GM12891 (cell line): ENCODE measurements at regions not wholly inside any gene's neighbourhood (a gene's known extent, or its start where the extent isn't known, plus 50 kb on each side); places are given as distances from the start of the nearest gene placed in this dataset.

Experiments used
- DNase-seq: peaks from one replicate; pipeline ENCODE4 v3.0.0; 2011; ENCODE audit warnings: low spot score; ENCODE audit not compliant: insufficient read length
- FAIRE-seq: peaks from 2 replicates; lab custom pipeline; 2011; peaks lifted over from hg19 to GRCh38; lab: Jason Lieb, UNC
- PAX5 ChIP-seq: IDR thresholded peaks from 2 replicates; pipeline ENCODE4 v1.6.1; 2011; ENCODE audit warnings: low read length, moderate library complexity, mild to moderate bottlenecking; ENCODE audit not compliant: insufficient read depth, severe bottlenecking
- POLR2A ChIP-seq: IDR thresholded peaks from 2 replicates; pipeline ENCODE4 v1.6.1; 2011; ENCODE audit warnings: low read depth, low read length, control low read depth
- POLR2AphosphoS5 ChIP-seq: IDR thresholded peaks from 2 replicates; pipeline ENCODE4 v1.6.1; 2011; ENCODE audit warnings: low read depth, low read length, control low read depth
- POU2F2 ChIP-seq: IDR thresholded peaks from 2 replicates; pipeline ENCODE4 v1.6.1; 2011; ENCODE audit warnings: low read depth, mild to moderate bottlenecking, control low read depth, low read length, moderate library complexity
- SPI1 ChIP-seq: IDR thresholded peaks from 2 replicates; pipeline ENCODE4 v1.6.1; 2011; ENCODE audit warnings: low read depth, low read length, control low read depth
- TAF1 ChIP-seq: IDR thresholded peaks from 2 replicates; pipeline ENCODE4 v1.6.1; 2011; ENCODE audit warnings: low read depth, low read length, control low read depth

- peak; percentile 94 for FAIRE-seq
These were observed 60.4 kb upstream of the PLAC8 start for GRCh38 chr4:83174844-83175414.

GRCh38 chr4:83172371-83172770, 57.8 kb upstream of the PLAC8 start:
- DNase-seq = no peak
- TF ChIP-seq SPI1 (no peak), POU2F2 (no peak), POLR2AphosphoS5 (no peak), PAX5 (no peak), POLR2A (no peak), TAF1 (no peak)
- peak; percentile 20 for FAIRE-seq

More at GRCh38 chr4:83174844-83175414, 60.4 kb upstream of the PLAC8 start:
- DNase-seq = no peak
- TF ChIP-seq TAF1 (no peak), SPI1 (peak; percentile 95), POLR2A (no peak)

- TF ChIP-seq POLR2AphosphoS5 = no peak
- no peak for TF ChIP-seq POLR2A
- no peak for TF ChIP-seq SPI1
- TF ChIP-seq POU2F2 = no peak
- no peak for FAIRE-seq
- no peak for DNase-seq
These were observed 57.0 kb upstream of the PLAC8 start for GRCh38 chr4:83171436-83172039.

- DNase-seq = no peak
- FAIRE-seq = peak; percentile 90
- TF ChIP-seq SPI1 (no peak), POLR2A (no peak), TAF1 (no peak), POU2F2 (no peak), POLR2AphosphoS5 (no peak), PAX5 (no peak)
These were observed 56.4 kb upstream of the PLAC8 start for GRCh38 chr4:83170952-83171399.
